ENCODE measurements at regions not wholly inside any gene's neighbourhood (a gene's known extent, or its start where the extent isn't known, plus 50 kb on each side); places are given as distances from the start of the nearest gene placed in this dataset.
A peak's percentile ranks its signal among the peaks of the same experiment; 100 is the strongest.

DNA sequence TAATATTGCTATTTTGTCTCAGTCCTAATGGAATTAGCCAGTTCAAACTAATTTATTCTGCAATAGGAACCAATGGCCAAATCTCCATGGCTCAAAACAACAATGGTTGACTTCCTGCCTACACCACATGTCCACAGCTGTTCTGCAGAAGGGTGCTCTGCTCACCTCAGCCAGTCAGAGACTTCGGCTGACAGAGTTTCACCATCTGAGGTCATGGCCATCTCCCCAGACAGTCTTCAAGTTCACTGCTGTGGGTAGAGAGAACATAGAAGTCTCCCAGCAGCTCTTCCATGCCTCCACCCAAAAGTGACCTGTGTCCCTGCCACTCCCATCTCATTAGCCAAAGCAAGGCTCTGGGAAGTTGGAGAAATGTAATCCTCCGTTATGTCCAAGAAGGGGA is 65.1 kb upstream of the FOXC1 start:
- Histone ChIP-seq H3K36me3 (ENCODE audit: control insufficient read depth, insufficient read depth, low read length) (no peaks in the 10 kb centered on the region), H3K4me3 (ENCODE audit: low read depth, low read length) (no peak overlapping the region), H3K27me3 (ENCODE audit: control insufficient read depth, insufficient read depth, low read length) (no peaks in the 10 kb centered on the region)
- no peak for DNase-seq (ENCODE audit: low read depth)
- TF ChIP-seq CTCF (IDR thresholded peaks at IDR 0.05; ENCODE audit: insufficient read depth, low read length, poor library complexity, severe bottlenecking), result no peak

DNA sequence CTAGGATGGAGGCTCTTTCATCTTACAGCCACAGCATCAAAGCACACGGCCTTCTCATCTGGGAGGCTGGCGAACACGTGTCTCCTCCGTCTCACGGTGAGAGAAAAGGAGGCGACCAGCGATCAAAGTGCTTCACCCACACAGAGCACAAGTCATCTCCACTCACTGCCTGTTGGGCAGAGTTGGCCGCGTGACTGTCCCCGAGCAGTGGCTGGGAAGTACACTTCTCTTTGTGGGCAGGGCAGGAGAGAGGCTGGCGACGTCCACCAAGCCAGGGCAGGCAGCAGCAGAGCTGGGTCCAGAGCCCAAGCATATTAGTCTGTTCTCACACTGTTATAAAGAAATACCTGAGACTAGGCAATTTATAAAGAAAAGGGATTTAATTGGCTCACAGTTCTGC is 64.1 kb upstream of the FOXC1 start:
- no peak for TF ChIP-seq CTCF (IDR thresholded peaks at IDR 0.05; ENCODE audit: insufficient read depth, low read length, poor library complexity, severe bottlenecking)
- Histone ChIP-seq H3K27me3 (ENCODE audit: control insufficient read depth, insufficient read depth, low read length) (no peaks in the 10 kb centered on the region), H3K36me3 (ENCODE audit: control insufficient read depth, insufficient read depth, low read length) (no peaks in the 10 kb centered on the region), H3K4me3 (ENCODE audit: low read depth, low read length) (no peak overlapping the region)
- DNase-seq (ENCODE audit: low read depth), result no peak

- no peak for TF ChIP-seq CTCF (IDR thresholded peaks at IDR 0.05; ENCODE audit: insufficient read depth, low read length, poor library complexity, severe bottlenecking)
- Histone ChIP-seq H3K36me3 (ENCODE audit: control insufficient read depth, insufficient read depth, low read length) (no peaks in the 10 kb centered on the region), H3K27me3 (ENCODE audit: control insufficient read depth, insufficient read depth, low read length) (no peaks in the 10 kb centered on the region), H3K4me3 (ENCODE audit: low read depth, low read length) (no peak overlapping the region)
- DNase-seq (ENCODE audit: low read depth), result no peak
Measured at GRCh38 chr6:1547785-1548184, 61.9 kb upstream of the FOXC1 start.

DNA sequence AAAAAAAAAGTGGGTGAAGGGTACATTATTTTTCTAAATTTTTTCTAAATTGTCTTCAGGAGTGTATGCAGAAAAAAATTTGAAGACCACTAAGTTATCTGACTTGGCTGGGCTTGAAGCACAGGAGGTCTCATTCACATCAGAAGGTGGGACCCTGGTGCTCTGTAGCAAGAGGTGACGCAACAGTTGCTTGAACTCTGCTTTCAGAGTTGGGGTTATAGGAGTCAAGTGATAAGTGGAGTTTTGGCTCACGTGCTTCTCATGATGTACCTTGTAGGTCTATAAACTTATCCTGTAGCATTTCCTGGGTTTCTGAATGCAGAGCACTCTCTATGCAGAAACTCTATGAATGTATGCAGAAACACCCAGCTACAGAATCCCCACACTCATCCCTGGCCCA is 58.5 kb upstream of the FOXC1 start:
- no peak for TF ChIP-seq CTCF (IDR thresholded peaks at IDR 0.05; ENCODE audit: insufficient read depth, low read length, poor library complexity, severe bottlenecking)
- H3K4me3 ChIP-seq (ENCODE audit: low read depth, low read length), result no peak overlapping the region

GRCh38 chr6:1552296-1552761 is 57.4 kb upstream of the FOXC1 start:
- TF ChIP-seq CTCF (IDR thresholded peaks at IDR 0.05; ENCODE audit: insufficient read depth, low read length, poor library complexity, severe bottlenecking), result peak; percentile 9
- H3K4me3 ChIP-seq (ENCODE audit: low read depth, low read length), result no peak overlapping the region
- DNase-seq (ENCODE audit: low read depth), result no peak
- peaks cover 2% of the 10 kb centered on the region for H3K27me3 ChIP-seq (ENCODE audit: control insufficient read depth, insufficient read depth, low read length)
- no peaks in the 10 kb centered on the region for H3K36me3 ChIP-seq (ENCODE audit: control insufficient read depth, insufficient read depth, low read length)

More for the DNA sequence above, 58.5 kb upstream of the FOXC1 start:
- Histone ChIP-seq H3K27me3 (ENCODE audit: control insufficient read depth, insufficient read depth, low read length) (peaks cover 2% of the 10 kb centered on the region), H3K36me3 (ENCODE audit: control insufficient read depth, insufficient read depth, low read length) (no peaks in the 10 kb centered on the region)
- no peak for DNase-seq (ENCODE audit: low read depth)

DNA sequence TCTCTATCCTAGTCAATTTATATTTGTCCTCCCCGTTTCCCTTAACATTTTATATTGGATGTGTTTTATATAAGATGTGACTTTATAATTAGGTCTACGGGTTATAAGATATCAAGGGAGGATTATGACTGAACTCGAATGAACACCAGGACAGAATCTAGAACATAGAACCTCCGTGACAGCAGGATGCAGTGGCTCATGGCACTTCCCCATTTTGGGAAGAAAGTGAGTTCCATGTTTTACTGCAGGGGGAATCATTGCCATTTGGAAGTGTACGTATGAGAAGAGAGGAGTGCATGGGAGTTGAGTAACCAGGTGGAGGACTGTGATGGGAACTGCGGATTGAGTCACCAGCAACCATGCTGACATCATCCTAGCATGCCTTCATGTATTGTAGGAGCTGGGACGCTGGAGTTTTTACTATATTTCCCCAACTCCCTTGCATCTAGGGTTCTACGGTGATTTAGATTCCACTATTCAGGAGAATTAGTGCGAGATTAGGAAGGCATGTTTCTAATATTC is 56.1 kb upstream of the FOXC1 start:
- Histone ChIP-seq H3K36me3 (ENCODE audit: control insufficient read depth, insufficient read depth, low read length) (no peaks in the 10 kb centered on the region), H3K4me3 (ENCODE audit: low read depth, low read length) (no peak overlapping the region), H3K27me3 (ENCODE audit: control insufficient read depth, insufficient read depth, low read length) (peaks cover 2% of the 10 kb centered on the region)
- no peak for TF ChIP-seq CTCF (IDR thresholded peaks at IDR 0.05; ENCODE audit: insufficient read depth, low read length, poor library complexity, severe bottlenecking)
- DNase-seq (ENCODE audit: low read depth), result no peak
